PC-9 (cell line): ENCODE measurements at regions not wholly inside any gene's neighbourhood (a gene's known extent, or its start where the extent isn't known, plus 50 kb on each side); places are given as distances from the start of the nearest gene placed in this dataset.
A peak's percentile ranks its signal among the peaks of the same experiment; 100 is the strongest.
"Not testable (repeated sequence)": the region's sequence is repeated elsewhere in the genome, so short reads cannot be mapped to it uniquely, and the experiment has no call there.

ENCODE experiments used
- BruUV-seq: library from RNA; stranded (reverse); fragments of 400-500 nt; replicated peaks from 2 replicates; lab custom pipeline; 2021; lab: Mats Ljungman, UMichigan
- CTCF ChIA-PET: fragments of 300-600 bp; sonication (Branson Sonifier 250); formaldehyde crosslinking; loops from one replicate; lab custom pipeline; 2022; ENCODE audit warnings: antibody characterized with exemption; lab: Charles Lee
- POLR2A ChIA-PET: fragments of 300-600 bp; sonication (Branson Sonifier 250); formaldehyde crosslinking; loops from one replicate; lab custom pipeline; 2022; ENCODE audit warnings: antibody characterized with exemption; ENCODE audit not compliant: unreplicated experiment; lab: Charles Lee
- DNase-seq, 2 experiments: peaks; one replicate each; pipeline versions ENCODE4 v3.0.0 to v3.0.0-alpha.2; 2015 to 2022; ENCODE audit warnings: mixed read lengths in 1 of 2
- H2AFZ ChIP-seq: fragments of 200-600 bp; sonication (generic); 2 replicates; pipeline ENCODE4 v1.8.1; 2017; ENCODE audit warnings: antibody characterized with exemption
- H3F3A ChIP-seq: fragments of 200-600 bp; sonication (generic); 2 replicates; pipeline ENCODE4 v1.8.1; 2017; ENCODE audit warnings: antibody characterized with exemption, mild to moderate bottlenecking, low read depth; ENCODE audit not compliant: insufficient read depth
- H3K27ac ChIP-seq: fragments of 200-600 bp; sonication (generic); 2 replicates; pipeline ENCODE4 v1.6.1; 2016; ENCODE audit warnings: mixed run types
- H3K27me3 ChIP-seq: fragments of 200-600 bp; sonication (generic); 2 replicates; pipeline ENCODE4 v1.6.1; 2016; ENCODE audit warnings: low read depth, mixed run types; ENCODE audit not compliant: insufficient read depth
- H3K36me3 ChIP-seq: fragments of 200-600 bp; sonication (generic); 2 replicates; pipeline ENCODE4 v1.6.1; 2016; ENCODE audit warnings: low read depth, mixed run types
- H3K4me1 ChIP-seq: fragments of 200-600 bp; sonication (generic); replicated peaks from 2 replicates; pipeline ENCODE4 v1.6.1; 2016; ENCODE audit warnings: mixed run types; ENCODE audit not compliant: insufficient read depth
- H3K4me2 ChIP-seq: fragments of 200-600 bp; sonication (generic); 2 replicates; pipeline ENCODE4 v1.6.1; 2017; ENCODE audit warnings: mixed run types
- H3K4me3 ChIP-seq: fragments of 200-600 bp; sonication (generic); 2 replicates; pipeline ENCODE4 v1.6.1; 2016; ENCODE audit warnings: mixed run types
- H3K79me2 ChIP-seq: fragments of 200-600 bp; sonication (generic); 2 replicates; pipeline ENCODE4 v1.6.1; 2017; ENCODE audit warnings: low read depth, mixed run types
- H3K9me2 ChIP-seq: fragments of 200-600 bp; sonication (generic); 2 replicates; pipeline ENCODE4 v1.8.1; 2017; ENCODE audit warnings: mild to moderate bottlenecking; ENCODE audit not compliant: insufficient read depth
- H3K9me3 ChIP-seq: fragments of 200-600 bp; sonication (generic); 2 replicates; pipeline ENCODE4 v1.8.1; 2016; ENCODE audit warnings: low read depth; ENCODE audit not compliant: insufficient read depth
- H4K20me1 ChIP-seq: fragments of 200-600 bp; sonication (generic); 2 replicates; pipeline ENCODE4 v1.8.1; 2017; ENCODE audit not compliant: insufficient read depth
- EZH2 ChIP-seq: fragments of 200-600 bp; sonication (generic); IDR thresholded peaks from 2 replicates; pipeline ENCODE4 v1.8.0; 2017; ENCODE audit warnings: antibody characterized with exemption, low read depth
- intact Hi-C: fragments of 100-400 bp; cut with micrococcal nuclease; formaldehyde crosslinking; loops from one replicate; pipeline ENCODE4 v1.10.0; 2022; ENCODE audit not compliant: unreplicated experiment
- TF ChIP-seq, protein P1 (sequence below): fragments of 200-600 bp; sonication (generic); conservative IDR thresholded peaks from 2 replicates; pipeline ENCODE4 v1.6.1; 2017; ENCODE audit warnings: mixed run types, antibody characterized with exemption, mild to moderate bottlenecking, moderate library complexity

DNA sequence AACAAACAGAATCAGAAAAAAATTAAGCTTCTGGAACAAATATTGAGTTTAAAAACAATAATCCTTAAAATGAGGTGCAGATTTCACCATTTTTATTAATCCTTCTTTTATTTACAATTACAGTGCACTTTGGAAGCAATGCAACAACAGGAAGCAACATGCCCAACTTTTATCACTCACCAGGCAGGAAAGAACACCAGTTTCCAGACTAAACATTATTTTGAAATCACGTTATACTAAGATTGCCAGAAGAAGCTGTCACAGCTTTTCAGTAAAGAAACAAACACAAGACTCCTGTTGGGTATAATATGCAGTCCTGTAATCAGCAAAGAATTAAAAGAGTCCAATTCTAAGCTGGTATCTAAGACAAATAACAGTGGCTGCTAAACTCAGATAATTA lies 137.9 kb upstream of the ZC3H15 start:
- Histone ChIP-seq H3K27me3 (no peaks in the 10 kb centered on the region), H2AFZ (no peak overlapping the region), H3K4me3 (no peak overlapping the region), H4K20me1 (no peaks in the 10 kb centered on the region), H3K36me3 (no peaks in the 10 kb centered on the region), H3K9me2 (no peaks in the 10 kb centered on the region), H3K79me2 (no peaks in the 10 kb centered on the region), H3K9me3 (no peaks in the 10 kb centered on the region; the same call in 1 of the 2 replicates), H3K27ac (no peak overlapping the region), H3K4me1 (no peaks in the 10 kb centered on the region), H3F3A (no peaks in the 10 kb centered on the region), H3K4me2 (no peak overlapping the region)
- intact Hi-C loops = no loop called here
- POLR2A ChIA-PET = no interaction called here
- BruUV-seq = no TSS peak
- TF ChIP-seq, protein P1, sequence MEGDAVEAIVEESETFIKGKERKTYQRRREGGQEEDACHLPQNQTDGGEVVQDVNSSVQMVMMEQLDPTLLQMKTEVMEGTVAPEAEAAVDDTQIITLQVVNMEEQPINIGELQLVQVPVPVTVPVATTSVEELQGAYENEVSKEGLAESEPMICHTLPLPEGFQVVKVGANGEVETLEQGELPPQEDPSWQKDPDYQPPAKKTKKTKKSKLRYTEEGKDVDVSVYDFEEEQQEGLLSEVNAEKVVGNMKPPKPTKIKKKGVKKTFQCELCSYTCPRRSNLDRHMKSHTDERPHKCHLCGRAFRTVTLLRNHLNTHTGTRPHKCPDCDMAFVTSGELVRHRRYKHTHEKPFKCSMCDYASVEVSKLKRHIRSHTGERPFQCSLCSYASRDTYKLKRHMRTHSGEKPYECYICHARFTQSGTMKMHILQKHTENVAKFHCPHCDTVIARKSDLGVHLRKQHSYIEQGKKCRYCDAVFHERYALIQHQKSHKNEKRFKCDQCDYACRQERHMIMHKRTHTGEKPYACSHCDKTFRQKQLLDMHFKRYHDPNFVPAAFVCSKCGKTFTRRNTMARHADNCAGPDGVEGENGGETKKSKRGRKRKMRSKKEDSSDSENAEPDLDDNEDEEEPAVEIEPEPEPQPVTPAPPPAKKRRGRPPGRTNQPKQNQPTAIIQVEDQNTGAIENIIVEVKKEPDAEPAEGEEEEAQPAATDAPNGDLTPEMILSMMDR = no peak
- TF ChIP-seq EZH2 = no peak
- no peak for DNase-seq
- CTCF ChIA-PET = no interaction called here

DNA sequence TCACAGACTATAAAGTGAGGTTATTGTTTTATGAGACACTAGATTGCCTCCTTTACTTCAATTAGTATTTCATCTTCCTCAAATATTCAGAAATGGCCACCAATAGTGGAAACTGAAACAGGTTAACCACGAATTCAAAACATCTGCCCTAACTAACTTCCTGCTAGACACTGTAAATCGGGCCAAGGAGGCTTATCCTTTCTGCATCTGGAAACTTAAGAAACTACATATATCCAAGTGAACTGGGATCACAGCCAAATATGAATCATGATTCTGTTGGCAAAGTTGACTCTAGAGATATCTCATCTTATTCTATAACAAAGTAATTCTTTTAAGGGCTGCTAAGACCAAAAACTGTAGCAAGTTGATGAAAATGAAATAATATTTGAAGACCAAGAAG lies 136.6 kb upstream of the ZC3H15 start:
- intact Hi-C loops = no loop called here
- Histone ChIP-seq H3F3A (no peaks in the 10 kb centered on the region), H3K4me1 (no peaks in the 10 kb centered on the region), H3K79me2 (no peaks in the 10 kb centered on the region), H3K4me2 (no peak overlapping the region), H3K36me3 (no peaks in the 10 kb centered on the region), H4K20me1 (no peaks in the 10 kb centered on the region), H3K4me3 (no peak overlapping the region), H3K9me3 (no peaks in the 10 kb centered on the region; the same call in 1 of the 2 replicates), H3K27ac (no peak overlapping the region), H3K27me3 (no peaks in the 10 kb centered on the region), H3K9me2 (no peaks in the 10 kb centered on the region), H2AFZ (no peak overlapping the region)
- BruUV-seq = no TSS peak
- POLR2A ChIA-PET = no interaction called here
- DNase-seq = peak; percentile 8 to 43
- CTCF ChIA-PET = no interaction called here
- TF ChIP-seq EZH2 = no peak
- TF ChIP-seq, protein P1 = no peak

DNA sequence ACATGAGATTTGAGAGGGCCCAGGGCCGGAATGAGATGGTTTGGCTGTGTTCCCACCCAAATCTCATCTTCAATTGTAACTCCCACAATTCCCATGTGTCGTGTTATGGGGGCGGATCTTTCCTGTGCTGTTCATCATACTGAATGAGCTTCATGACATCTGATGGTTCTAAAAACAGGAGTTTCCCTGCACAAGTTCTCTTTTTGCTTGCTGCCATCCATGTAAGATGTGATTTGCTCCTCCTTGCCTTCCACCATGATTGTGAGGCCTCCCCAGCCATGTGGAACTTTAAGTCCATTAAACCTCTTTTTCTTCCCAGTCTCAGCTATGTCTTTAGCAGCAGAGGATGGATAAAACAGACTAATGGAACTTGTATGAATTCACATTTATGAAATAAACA lies 131.9 kb upstream of the ZC3H15 start:
- H3K4me3 ChIP-seq, H2AFZ ChIP-seq, H3K27ac ChIP-seq, H3K9me3 ChIP-seq, BruUV-seq, H4K20me1 ChIP-seq, POLR2A ChIA-PET, H3K79me2 ChIP-seq, H3K9me2 ChIP-seq, CTCF ChIA-PET, intact Hi-C loops, H3K36me3 ChIP-seq, H3K27me3 ChIP-seq, H3F3A ChIP-seq, H3K4me1 ChIP-seq, DNase-seq, H3K4me2 ChIP-seq: not testable (repeated sequence)

DNA sequence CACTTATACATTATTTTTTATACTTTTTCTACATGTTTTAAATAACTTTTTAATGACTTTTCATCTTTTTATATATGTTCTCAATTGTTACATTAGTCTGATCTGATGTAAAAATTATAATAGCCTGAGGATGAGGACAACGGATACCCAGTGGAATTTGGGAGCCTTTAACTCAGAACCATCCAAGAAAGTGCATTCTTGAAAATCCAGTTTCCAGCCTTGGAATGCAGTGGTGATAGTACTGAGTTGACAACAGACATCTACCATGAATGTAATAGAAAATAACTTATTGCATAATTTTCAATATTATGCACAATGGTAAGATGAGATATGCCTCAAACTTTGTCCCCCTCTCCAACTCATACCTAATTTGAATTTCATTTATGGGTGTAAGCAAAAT lies 120.7 kb upstream of the ZC3H15 start:
- H3K36me3 ChIP-seq = no peaks in the 10 kb centered on the region
- TF ChIP-seq EZH2 = no peak
- TF ChIP-seq, protein P1 = no peak

More for the DNA sequence above, 120.7 kb upstream of the ZC3H15 start:
- Histone ChIP-seq H4K20me1 (no peaks in the 10 kb centered on the region), H3F3A (no peaks in the 10 kb centered on the region), H3K27ac (no peak overlapping the region), H3K9me3 (no peaks in the 10 kb centered on the region), H3K4me2 (no peak overlapping the region), H2AFZ (no peak overlapping the region), H3K4me3 (no peak overlapping the region), H3K4me1 (no peaks in the 10 kb centered on the region), H3K9me2 (no peaks in the 10 kb centered on the region), H3K27me3 (no peaks in the 10 kb centered on the region), H3K79me2 (no peaks in the 10 kb centered on the region)
- intact Hi-C loops = no loop called here
- ChIA-PET CTCF (interaction anchor here (0.7 kb wide), 1 partner anchor 630 kb away, joined by 4 read pairs; no protein-coding TSS in a partner anchor), POLR2A (no interaction called here)
- DNase-seq = no peak
- no TSS peak for BruUV-seq
